HG03439 (cell line): ENCODE measurements at regions not wholly inside any gene's neighbourhood (a gene's known extent, or its start where the extent isn't known, plus 50 kb on each side); places are given as distances from the start of the nearest gene placed in this dataset.

Source experiments
- ATAC-seq: cut with Tn5 transposase; IDR thresholded peaks from one replicate; pipeline ENCODE4 v1.9.1; 2021; ENCODE audit warnings: mild to moderate bottlenecking, moderate library complexity; ENCODE audit not compliant: unreplicated experiment

- no peak for ATAC-seq
These were observed 352.4 kb upstream of the FAT3 start for GRCh38 chr11:91872243-91872642.

- no peak for ATAC-seq
These were observed 352.8 kb upstream of the FAT3 start for GRCh38 chr11:91871791-91872190.

DNA sequence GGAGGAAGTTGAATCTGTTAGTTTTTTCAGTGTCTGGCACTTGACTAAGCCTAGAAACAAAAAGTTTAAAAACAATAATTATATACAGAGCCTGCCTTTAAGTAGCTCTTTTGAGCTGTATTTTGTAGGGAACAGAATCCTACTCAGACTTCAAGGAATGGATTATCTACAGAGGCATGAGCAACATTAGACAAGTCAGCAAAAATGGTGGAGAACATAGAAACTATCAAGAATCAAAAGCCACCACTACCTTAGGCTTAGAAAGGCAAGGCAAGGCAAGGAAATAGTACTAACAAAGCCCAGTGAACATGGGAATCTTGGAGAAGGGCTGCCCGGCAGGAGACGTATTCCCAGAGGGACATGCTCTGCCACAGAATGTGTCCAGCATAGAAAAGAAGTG, 353.6 kb upstream of the FAT3 start:
- ATAC-seq, result no peak

GRCh38 chr11:91869686-91870085, 354.9 kb upstream of the FAT3 start:
- ATAC-seq, result no peak

DNA sequence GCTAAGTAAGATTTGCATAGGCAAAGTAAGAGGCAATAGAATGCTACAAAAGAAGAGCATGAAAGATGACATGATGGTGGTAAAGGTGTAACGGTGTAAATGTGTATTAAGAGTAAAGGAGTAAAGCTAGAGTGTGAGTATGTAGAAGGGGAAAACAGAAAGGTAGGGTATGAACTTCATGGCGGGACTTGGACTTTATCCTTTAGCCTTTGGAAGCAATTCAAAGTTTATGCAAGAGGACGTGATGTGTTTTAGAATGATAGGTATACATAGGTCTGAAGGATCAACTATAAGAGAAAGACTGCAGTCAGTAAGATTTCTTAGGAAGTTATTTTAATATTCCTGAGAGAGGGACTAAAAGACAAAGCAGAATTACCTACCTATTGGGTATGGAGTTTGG, 358.0 kb upstream of the FAT3 start:
- ATAC-seq, result no peak

DNA sequence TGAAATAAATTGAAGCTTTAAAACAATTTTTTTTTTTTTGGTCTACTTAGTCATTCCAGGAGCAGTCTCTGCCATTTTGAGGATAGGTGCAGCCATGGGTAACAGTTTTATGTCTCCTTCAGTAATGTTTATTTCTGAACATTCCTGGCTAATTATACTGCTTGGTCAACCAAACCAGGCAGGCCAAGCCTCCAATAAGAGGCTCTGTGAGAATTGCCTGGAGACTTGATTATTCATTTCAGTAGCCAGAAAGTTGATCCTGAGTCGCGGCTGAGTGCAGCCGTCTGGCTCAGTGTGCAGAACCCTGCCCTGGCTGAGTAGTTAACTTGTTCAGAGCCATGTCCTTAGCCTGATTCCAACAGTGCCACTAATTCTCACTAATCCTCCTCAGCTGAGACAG, 364.0 kb upstream of the FAT3 start:
- no peak for ATAC-seq

DNA sequence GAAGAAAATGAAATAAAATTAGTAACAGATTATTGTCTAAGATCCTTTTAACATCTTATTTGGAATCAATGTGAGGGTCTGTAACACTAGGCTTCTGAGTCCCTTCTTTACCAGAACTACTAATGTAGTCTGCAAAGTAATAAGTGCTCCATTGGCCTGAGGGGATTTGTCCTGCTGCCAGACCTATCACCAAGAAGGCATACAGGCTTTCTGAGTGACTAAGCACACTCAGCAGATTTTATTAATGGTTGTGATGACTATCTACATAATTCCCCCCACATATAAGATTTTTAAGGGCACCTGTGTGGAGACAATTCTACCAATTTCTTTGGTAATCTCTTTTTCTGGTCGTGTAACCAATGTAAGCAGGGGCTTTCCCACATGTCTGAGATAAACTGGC, 365.0 kb upstream of the FAT3 start:
- ATAC-seq, result no peak

GRCh38 chr11:91857179-91857578, 367.4 kb upstream of the FAT3 start:
- ATAC-seq, result no peak

- ATAC-seq, result no peak
These were observed 369.8 kb upstream of the FAT3 start for GRCh38 chr11:91854780-91855179.

GRCh38 chr11:91854171-91854570, 370.4 kb upstream of the FAT3 start:
- ATAC-seq, result no peak

- ATAC-seq, result no peak
These were observed 372.7 kb upstream of the FAT3 start for GRCh38 chr11:91851908-91852307.

DNA sequence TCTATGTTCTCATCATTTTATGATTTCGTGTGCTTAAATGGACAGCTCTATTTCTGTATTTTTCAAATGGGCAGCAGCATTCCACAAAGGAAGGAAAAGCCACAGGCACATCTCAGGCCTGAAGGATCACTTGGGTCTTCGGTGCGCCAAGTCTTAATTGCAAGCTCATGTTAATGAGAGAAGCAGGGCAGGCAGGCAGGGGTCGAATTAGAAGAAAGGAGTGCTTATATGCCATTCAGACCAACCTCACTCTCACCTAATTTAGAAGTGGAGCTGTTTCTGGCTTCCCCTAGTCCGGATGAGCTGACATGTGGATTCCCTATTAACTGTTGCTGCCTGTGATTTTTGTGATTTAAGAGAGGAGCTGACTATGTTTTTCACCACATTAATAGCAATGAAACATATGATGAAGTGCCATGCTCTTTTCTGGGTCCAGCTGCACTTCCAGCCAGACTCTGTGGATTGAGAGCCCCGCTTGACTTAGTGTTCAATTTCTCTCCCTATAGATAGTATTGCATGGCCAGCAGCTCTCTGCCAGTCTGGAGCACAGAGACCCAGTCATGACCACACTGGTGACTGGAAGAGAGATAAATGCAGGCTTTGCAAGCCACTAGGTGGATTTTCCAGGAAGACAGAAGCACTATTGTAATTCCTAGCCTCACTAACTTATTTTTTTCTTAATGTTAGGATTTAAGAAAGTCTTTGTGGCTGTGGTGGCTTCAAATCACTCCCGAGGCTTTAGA, 373.9 kb upstream of the FAT3 start:
- no peak for ATAC-seq

GRCh38 chr11:91850021-91850420, 374.6 kb upstream of the FAT3 start:
- ATAC-seq, result no peak

DNA sequence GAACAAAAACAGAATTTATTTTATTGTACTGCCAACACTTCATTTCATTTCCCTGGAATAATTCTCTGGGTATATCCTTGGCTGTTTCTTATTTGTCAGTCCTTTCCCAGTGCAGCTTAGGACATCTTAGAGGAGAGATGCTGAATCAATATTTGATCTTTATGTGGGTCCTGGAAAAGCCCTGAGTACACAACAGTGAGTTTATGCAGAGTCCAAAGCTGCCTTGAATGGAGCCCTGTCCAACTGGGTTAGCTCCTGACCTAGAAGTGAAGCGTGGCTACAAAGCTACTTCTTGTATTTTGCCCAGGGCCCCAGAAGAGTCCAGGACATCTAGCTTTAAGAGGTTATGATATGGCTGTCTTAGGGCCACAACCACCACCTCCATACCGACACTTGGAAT, 378.0 kb upstream of the FAT3 start:
- ATAC-seq, result no peak

GRCh38 chr11:91846002-91846401, 378.6 kb upstream of the FAT3 start:
- ATAC-seq, result no peak

DNA sequence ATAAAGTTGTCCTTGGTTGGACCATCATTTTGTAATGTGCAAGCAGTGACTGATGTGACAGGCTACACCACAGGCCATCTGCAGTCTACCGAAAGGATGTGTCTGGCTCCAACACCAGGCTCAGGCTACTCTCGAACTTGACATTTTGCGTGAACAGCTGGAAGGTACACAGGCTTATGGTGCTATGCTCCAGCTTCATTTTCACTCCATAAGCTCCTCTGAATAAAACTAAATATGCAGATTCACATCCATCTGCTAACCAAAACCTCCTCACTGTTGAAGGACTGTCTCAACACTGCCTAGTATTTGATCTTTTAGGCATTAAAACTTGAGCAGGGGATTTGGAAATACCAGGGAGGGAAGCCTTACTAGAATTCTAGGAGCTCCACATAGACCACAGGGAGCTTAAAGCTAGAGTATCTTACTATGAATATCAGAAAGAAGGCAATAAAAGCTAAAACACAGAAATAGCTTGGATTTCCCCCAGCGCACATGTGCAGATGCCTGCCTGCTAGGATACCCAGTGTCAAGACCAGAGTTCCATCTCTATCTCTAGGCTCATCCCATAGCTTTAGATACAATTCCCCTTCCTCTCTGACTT, 383.9 kb upstream of the FAT3 start:
- ATAC-seq, result no peak

GRCh38 chr11:91837411-91838330, 386.9 kb upstream of the FAT3 start:
- ATAC-seq, result no peak

GRCh38 chr11:91835051-91835560, 389.5 kb upstream of the FAT3 start:
- no peak for ATAC-seq

DNA sequence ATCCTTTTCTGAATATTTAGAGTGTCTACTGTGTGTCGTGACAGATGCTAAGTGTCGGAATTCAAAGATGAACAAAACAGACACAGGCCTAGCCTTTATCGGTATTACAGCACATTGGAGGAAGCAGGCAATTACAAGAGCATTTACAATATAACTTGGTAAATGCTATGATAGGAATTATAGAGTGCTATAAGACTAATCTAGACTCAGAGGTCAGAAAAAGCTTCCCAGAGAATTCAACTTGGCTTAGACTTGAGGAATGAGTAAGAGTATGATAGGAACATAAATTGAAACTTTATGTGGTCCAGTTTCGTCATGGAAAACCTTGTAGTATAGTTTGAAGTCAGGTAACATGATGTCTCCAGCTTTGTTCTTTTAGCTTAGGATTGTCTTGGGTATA, 395.7 kb upstream of the FAT3 start:
- ATAC-seq, result no peak

GRCh38 chr11:91825777-91826176, 398.8 kb upstream of the FAT3 start:
- no peak for ATAC-seq

DNA sequence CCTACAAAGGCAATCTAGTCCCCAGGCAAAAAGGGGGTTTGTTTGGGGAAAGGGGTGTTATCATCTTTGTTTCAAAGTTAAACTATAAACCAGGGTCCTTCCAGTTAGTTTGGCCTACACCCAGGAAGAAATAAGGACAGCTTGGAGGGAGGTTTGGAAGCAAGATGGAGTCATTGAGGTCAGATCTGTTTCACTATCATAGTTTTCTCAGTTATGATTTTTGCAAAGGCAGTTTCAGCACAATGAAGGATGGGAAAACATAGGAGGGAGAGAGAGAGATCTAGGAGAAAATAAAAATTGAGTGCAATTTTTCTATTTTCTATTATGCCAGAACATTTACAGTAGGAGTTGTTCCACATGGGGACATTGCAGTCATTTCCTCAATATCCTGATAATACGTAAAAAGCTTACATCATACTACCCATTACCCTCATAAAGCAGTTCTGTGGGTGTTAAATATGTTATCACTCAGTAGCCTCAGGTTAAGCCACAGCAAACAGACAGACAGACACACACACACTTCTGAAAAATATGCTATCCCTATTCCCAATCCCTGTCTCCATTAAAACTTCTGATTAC, 401.3 kb upstream of the FAT3 start:
- ATAC-seq, result no peak
